ENCODE measurements at regions not wholly inside any gene's neighbourhood (a gene's known extent, or its start where the extent isn't known, plus 50 kb on each side); places are given as distances from the start of the nearest gene placed in this dataset.

- H3K4me1 ChIP-seq: no peaks in the 10 kb centered on the region
- no peak overlapping the region for H3K9ac ChIP-seq
- H3K9me3 ChIP-seq (replicated peaks in 1 of 11): no peaks in the 10 kb centered on the region
- no peak for TF ChIP-seq Cebpa-rat (IDR thresholded peaks at IDR 0.05)
- no peaks in the 10 kb centered on the region for H3K36me3 ChIP-seq
- H3K4me2 ChIP-seq: no peak overlapping the region
- no peaks in the 10 kb centered on the region for H4K20me1 ChIP-seq
- no peaks in the 10 kb centered on the region for H3K27me3 ChIP-seq
- no peak overlapping the region for H3K27ac ChIP-seq
- no peak overlapping the region for H3K4me3 ChIP-seq
Observed at GRCh38 chr2:17115042-17115441, 403.2 kb downstream of the RAD51AP2 start.

- Histone ChIP-seq H3K9ac (no peak overlapping the region), H3K9me3 (replicated peaks in 1 of 11) (no peaks in the 10 kb centered on the region), H4K20me1 (no peaks in the 10 kb centered on the region), H3K36me3 (no peaks in the 10 kb centered on the region), H3K27ac (no peak overlapping the region), H3K27me3 (no peaks in the 10 kb centered on the region), H3K4me1 (peaks cover 0 to 37% (median 6%) of the 10 kb centered on the region in 10 experiments; a peak in 10 of 20 replicates), H3K4me2 (no peak overlapping the region), H3K4me3 (no peak overlapping the region)
- no peak for TF ChIP-seq Cebpa-rat (IDR thresholded peaks at IDR 0.05)
Observed at GRCh38 chr2:17107871-17108270, 410.4 kb downstream of the RAD51AP2 start.

- Histone ChIP-seq H3K4me2 (peak overlapping the region in 3 of 11 experiments; percentile 2 to 18 (median 8); a peak in 1 of 22 replicates), H3K4me3 (no peak overlapping the region)
- TF ChIP-seq Cebpa-rat (IDR thresholded peaks at IDR 0.05): no peak
Observed at GRCh38 chr2:17107151-17107550, 411.1 kb downstream of the RAD51AP2 start.

GRCh38 chr2:17106418-17106817, 411.8 kb downstream of the RAD51AP2 start:
- Histone ChIP-seq H3K4me2 (peak overlapping the region in 3 of 11 experiments; percentile 66 to 86 (median 76); a peak in 5 of 22 replicates), H3K27me3 (no peaks in the 10 kb centered on the region), H3K4me1 (peaks cover 0 to 37% (median 6%) of the 10 kb centered on the region in 10 experiments; a peak in 10 of 20 replicates), H4K20me1 (no peaks in the 10 kb centered on the region), H3K36me3 (no peaks in the 10 kb centered on the region), H3K27ac (no peak overlapping the region), H3K4me3 (no peak overlapping the region), H3K9me3 (replicated peaks in 1 of 11) (no peaks in the 10 kb centered on the region), H3K9ac (no peak overlapping the region)
- TF ChIP-seq Cebpa-rat (IDR thresholded peaks at IDR 0.05): no peak

More at GRCh38 chr2:17107151-17107550, 411.1 kb downstream of the RAD51AP2 start:
- Histone ChIP-seq H3K9me3 (replicated peaks in 1 of 11) (no peaks in the 10 kb centered on the region), H3K27me3 (no peaks in the 10 kb centered on the region), H4K20me1 (no peaks in the 10 kb centered on the region), H3K4me1 (peaks cover 0 to 37% (median 6%) of the 10 kb centered on the region in 10 experiments; a peak in 10 of 20 replicates), H3K27ac (no peak overlapping the region), H3K36me3 (no peaks in the 10 kb centered on the region), H3K9ac (no peak overlapping the region)

- TF ChIP-seq Cebpa-rat (IDR thresholded peaks at IDR 0.05): no peak
- H3K9ac ChIP-seq: peak overlapping the region in 3 of 11 experiments; percentile 22 to 63 (median 63); a peak in 4 of 22 replicates
- H4K20me1 ChIP-seq: no peaks in the 10 kb centered on the region
- H3K36me3 ChIP-seq: no peaks in the 10 kb centered on the region
- peak overlapping the region in 4 of 11 experiments; percentile 56 to 83 (median 76); a peak in 8 of 22 replicates for H3K27ac ChIP-seq
- H3K9me3 ChIP-seq (replicated peaks in 1 of 11): no peaks in the 10 kb centered on the region
- peak overlapping the region; percentile 5 to 86 (median 19); a peak in 11 of 22 replicates for H3K4me2 ChIP-seq
- H3K27me3 ChIP-seq: no peaks in the 10 kb centered on the region
- no peak overlapping the region for H3K4me3 ChIP-seq
- H3K4me1 ChIP-seq: peaks cover 0 to 37% (median 6%) of the 10 kb centered on the region in 10 experiments; a peak in 10 of 20 replicates
Observed at GRCh38 chr2:17104454-17104853, 413.8 kb downstream of the RAD51AP2 start.

GRCh38 chr2:17101596-17101995, 416.6 kb downstream of the RAD51AP2 start:
- no peak overlapping the region for H3K9ac ChIP-seq
- H3K9me3 ChIP-seq (replicated peaks in 1 of 11): no peaks in the 10 kb centered on the region
- no peak for TF ChIP-seq Cebpa-rat (IDR thresholded peaks at IDR 0.05)
- H3K4me2 ChIP-seq: no peak overlapping the region
- H4K20me1 ChIP-seq: no peaks in the 10 kb centered on the region
- H3K4me1 ChIP-seq: peaks cover 0 to 34% (median 5%) of the 10 kb centered on the region in 10 experiments; a peak in 10 of 20 replicates
- no peaks in the 10 kb centered on the region for H3K27me3 ChIP-seq
- H3K36me3 ChIP-seq: no peaks in the 10 kb centered on the region
- no peak overlapping the region for H3K27ac ChIP-seq
- no peak overlapping the region for H3K4me3 ChIP-seq

GRCh38 chr2:17101091-17101490, 417.1 kb downstream of the RAD51AP2 start:
- no peak overlapping the region for H3K4me2 ChIP-seq
- no peaks in the 10 kb centered on the region for H4K20me1 ChIP-seq
- no peak overlapping the region for H3K4me3 ChIP-seq
- TF ChIP-seq Cebpa-rat (IDR thresholded peaks at IDR 0.05): no peak
- H3K4me1 ChIP-seq: peaks cover 0 to 29% (median 5%) of the 10 kb centered on the region in 10 experiments; a peak in 10 of 20 replicates
- no peaks in the 10 kb centered on the region for H3K9me3 ChIP-seq (replicated peaks in 1 of 11)
- no peak overlapping the region for H3K27ac ChIP-seq
- no peaks in the 10 kb centered on the region for H3K27me3 ChIP-seq
- no peaks in the 10 kb centered on the region for H3K36me3 ChIP-seq
- H3K9ac ChIP-seq: no peak overlapping the region

- H3K9me3 ChIP-seq (replicated peaks in 1 of 11): no peaks in the 10 kb centered on the region
Observed at GRCh38 chr2:17095340-17095739, 422.9 kb downstream of the RAD51AP2 start.

GRCh38 chr2:17093712-17094111, 424.5 kb downstream of the RAD51AP2 start:
- no peaks in the 10 kb centered on the region for H3K36me3 ChIP-seq
- no peak overlapping the region for H3K27ac ChIP-seq
- no peak overlapping the region for H3K4me3 ChIP-seq
- H3K9ac ChIP-seq: no peak overlapping the region
- no peak overlapping the region for H3K4me2 ChIP-seq
- no peaks in the 10 kb centered on the region for H4K20me1 ChIP-seq
- H3K9me3 ChIP-seq (replicated peaks in 1 of 11): no peaks in the 10 kb centered on the region
- no peaks in the 10 kb centered on the region for H3K27me3 ChIP-seq
- H3K4me1 ChIP-seq: no peaks in the 10 kb centered on the region
- TF ChIP-seq Cebpa-rat (IDR thresholded peaks at IDR 0.05): no peak

More at GRCh38 chr2:17095340-17095739, 422.9 kb downstream of the RAD51AP2 start:
- no peaks in the 10 kb centered on the region for H3K27me3 ChIP-seq
- H3K9ac ChIP-seq: no peak overlapping the region
- no peaks in the 10 kb centered on the region for H3K4me1 ChIP-seq
- TF ChIP-seq Cebpa-rat (IDR thresholded peaks at IDR 0.05): no peak
- no peaks in the 10 kb centered on the region for H4K20me1 ChIP-seq
- H3K27ac ChIP-seq: no peak overlapping the region
- H3K4me2 ChIP-seq: no peak overlapping the region
- H3K4me3 ChIP-seq: no peak overlapping the region
- H3K36me3 ChIP-seq: no peaks in the 10 kb centered on the region

GRCh38 chr2:17086990-17087389, 421.4 kb upstream of the CYRIA start:
- H3K4me1 ChIP-seq: peaks cover 0 to 5% (median 0%) of the 10 kb centered on the region in 10 experiments; a peak in 1 of 20 replicates
- no peak overlapping the region for H3K4me3 ChIP-seq
- no peaks in the 10 kb centered on the region for H3K9me3 ChIP-seq (replicated peaks in 1 of 11)
- no peak overlapping the region for H3K9ac ChIP-seq
- H3K36me3 ChIP-seq: no peaks in the 10 kb centered on the region
- H3K27ac ChIP-seq: no peak overlapping the region
- no peaks in the 10 kb centered on the region for H4K20me1 ChIP-seq
- peak overlapping the region in 1 of 11 experiments; percentile 6; a peak in 1 of 22 replicates for H3K4me2 ChIP-seq
- no peaks in the 10 kb centered on the region for H3K27me3 ChIP-seq
- TF ChIP-seq Cebpa-rat (IDR thresholded peaks at IDR 0.05): no peak

All from BLaER1 treated with 17β-estradiol and CSF1 and Interleukin-3, amounts not matched to agents 10 nM and 100 nM (cell line).